Mesendoderm (in vitro differentiated cells): ENCODE measurements at regions not wholly inside any gene's neighbourhood (a gene's known extent, or its start where the extent isn't known, plus 50 kb on each side); places are given as distances from the start of the nearest gene placed in this dataset.

ENCODE experiments used
- DNase-seq: peaks from one replicate; pipeline ENCODE4 v3.0.0; 2013
- H2AK5ac ChIP-seq: 2 replicates; pipeline ENCODE4 v1.6.1; 2013; ENCODE audit warnings: low read length, inconsistent platforms
- H2BK120ac ChIP-seq: 2 replicates; pipeline ENCODE4 v1.6.1; 2013; ENCODE audit warnings: low read depth, mild to moderate bottlenecking, low read length, moderate library complexity, mixed read lengths
- H2BK15ac ChIP-seq: replicated peaks from 2 replicates; pipeline ENCODE4 v1.6.1; 2013; ENCODE audit warnings: low read depth, mild to moderate bottlenecking, moderate library complexity
- H2BK5ac ChIP-seq: 2 replicates; pipeline ENCODE4 v1.6.1; 2013; ENCODE audit warnings: low read length, inconsistent platforms
- H3K18ac ChIP-seq: 2 replicates; pipeline ENCODE4 v1.6.1; 2013; ENCODE audit warnings: mild to moderate bottlenecking, low read length, mixed read lengths
- H3K23ac ChIP-seq: one replicate; pipeline ENCODE4 v1.6.1; 2013; ENCODE audit warnings: low read length
- H3K27ac ChIP-seq: 2 replicates; pipeline ENCODE4 v1.5.1; 2013; ENCODE audit warnings: low read depth, mild to moderate bottlenecking, inconsistent platforms, low read length, moderate library complexity
- H3K27me3 ChIP-seq: 2 replicates; pipeline ENCODE4 v1.6.1; 2013; ENCODE audit warnings: low read length, control low read depth, mild to moderate bottlenecking, inconsistent platforms; ENCODE audit not compliant: insufficient read depth, poor library complexity
- H3K36me3 ChIP-seq: 2 replicates; pipeline ENCODE4 v1.6.1; 2013; ENCODE audit warnings: low read length, inconsistent platforms; ENCODE audit not compliant: control insufficient read depth, insufficient read depth
- H3K4ac ChIP-seq: one replicate; pipeline ENCODE4 v1.6.1; 2013; ENCODE audit warnings: low read depth, mild to moderate bottlenecking, low read length, moderate library complexity
- H3K4me1 ChIP-seq: 2 replicates; pipeline ENCODE4 v1.6.1; 2013; ENCODE audit warnings: low read depth, low read length, inconsistent platforms; ENCODE audit not compliant: control insufficient read depth
- H3K4me2 ChIP-seq: 2 replicates; pipeline ENCODE4 v1.6.1; 2013; ENCODE audit warnings: low read length
- H3K4me3 ChIP-seq: 2 replicates; pipeline ENCODE4 v1.5.1; 2013; ENCODE audit warnings: mild to moderate bottlenecking, low read length
- H3K56ac ChIP-seq: one replicate; pipeline ENCODE4 v1.6.1; 2013; ENCODE audit warnings: low read length
- H3K79me1 ChIP-seq: 2 replicates; pipeline ENCODE4 v1.6.1; 2013; ENCODE audit warnings: low read length, inconsistent platforms
- H3K79me2 ChIP-seq: 2 replicates; pipeline ENCODE4 v1.6.1; 2013; ENCODE audit warnings: mild to moderate bottlenecking, low read length; ENCODE audit not compliant: control insufficient read depth, insufficient read depth
- H3K9ac ChIP-seq: 2 replicates; pipeline ENCODE4 v1.6.1; 2013; ENCODE audit warnings: low read length, inconsistent platforms
- H4K5ac ChIP-seq: one replicate; pipeline ENCODE4 v1.6.1; 2013; ENCODE audit warnings: low read length
- H4K8ac ChIP-seq: one replicate; pipeline ENCODE4 v1.6.1; 2013; ENCODE audit warnings: low read depth, mild to moderate bottlenecking, control low read depth, low read length, moderate library complexity
- WGBS: extraction: QIAGEN DNeasy Blood & Tissue Kit; methylation state at CpG from one replicate; pipeline ENCODE4 v1.1.7; 2013; ENCODE audit warnings: low lambda C conversion rate, missing lambda C conversion rate; ENCODE audit not compliant: insufficient coverage; ENCODE audit errors: extremely low coverage; 5-methylcytosine and 5-hydroxymethylcytosine counted together

GRCh38 chr4:114284629-114285028, 305.2 kb upstream of the ARSJ start:
- WGBS = 100% methylated on average over 1 of the region's 1 CpG
- H4K8ac ChIP-seq = no peak overlapping the region
- H3K4ac ChIP-seq = no peak overlapping the region

DNA sequence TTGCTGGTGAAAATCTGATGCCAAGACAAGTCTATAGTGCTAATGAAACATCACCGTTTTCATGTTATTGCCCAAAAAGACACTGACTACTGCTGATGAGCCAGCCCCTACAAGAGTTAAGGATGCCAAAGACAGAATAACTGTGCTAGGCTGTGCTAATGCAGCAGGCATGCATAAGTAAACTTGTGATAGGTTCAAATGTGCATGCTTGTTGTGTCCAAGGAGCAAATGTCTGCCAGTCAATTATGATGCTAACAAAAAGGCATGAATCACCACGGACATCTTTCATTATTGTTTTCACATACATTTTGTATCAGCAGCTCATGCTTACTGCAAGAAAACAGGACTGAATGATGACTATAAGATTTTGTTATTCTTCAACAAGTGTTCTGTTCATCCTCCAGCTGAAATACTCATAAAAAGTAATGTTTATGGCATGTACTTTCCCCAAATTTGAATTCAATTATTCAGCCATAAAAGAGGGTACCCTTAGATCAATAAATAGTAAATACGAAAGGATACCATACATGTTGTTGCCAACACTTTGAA, 306.9 kb upstream of the ARSJ start:
- no peak overlapping the region for H2BK120ac ChIP-seq
- no peak overlapping the region for H3K4me2 ChIP-seq
- no CpG with 5 or more reads among the region's 3 CpGs for WGBS
- H4K8ac ChIP-seq = no peak overlapping the region
- no peaks in the 10 kb centered on the region for H3K79me1 ChIP-seq
- no peaks in the 10 kb centered on the region for H3K36me3 ChIP-seq
- DNase-seq = no peak
- H3K4ac ChIP-seq = no peak overlapping the region
- H3K4me3 ChIP-seq = no peak overlapping the region
- no peak overlapping the region for H3K9ac ChIP-seq
- H3K56ac ChIP-seq = no peak overlapping the region
- no peaks in the 10 kb centered on the region for H3K79me2 ChIP-seq
- H3K27ac ChIP-seq = no peak overlapping the region
- no peaks in the 10 kb centered on the region for H3K27me3 ChIP-seq
- no peak overlapping the region for H3K18ac ChIP-seq
- H4K5ac ChIP-seq = no peak overlapping the region
- H2AK5ac ChIP-seq = no peak overlapping the region
- no peak overlapping the region for H2BK5ac ChIP-seq
- no peak overlapping the region for H3K23ac ChIP-seq
- no peaks in the 10 kb centered on the region for H3K4me1 ChIP-seq
- no peak overlapping the region for H2BK15ac ChIP-seq

More at GRCh38 chr4:114284629-114285028, 305.2 kb upstream of the ARSJ start:
- no peak for DNase-seq
- H3K23ac ChIP-seq = no peak overlapping the region
- H3K27me3 ChIP-seq = no peaks in the 10 kb centered on the region
- no peak overlapping the region for H2BK5ac ChIP-seq
- H2BK120ac ChIP-seq = no peak overlapping the region
- no peaks in the 10 kb centered on the region for H3K79me2 ChIP-seq
- no peak overlapping the region for H3K18ac ChIP-seq
- H4K5ac ChIP-seq = no peak overlapping the region
- no peaks in the 10 kb centered on the region for H3K4me1 ChIP-seq
- H3K79me1 ChIP-seq = no peaks in the 10 kb centered on the region
- no peak overlapping the region for H3K56ac ChIP-seq
- no peak overlapping the region for H3K9ac ChIP-seq
- no peak overlapping the region for H3K27ac ChIP-seq
- H3K4me2 ChIP-seq = no peak overlapping the region
- no peak overlapping the region for H2AK5ac ChIP-seq
- H3K4me3 ChIP-seq = no peak overlapping the region
- no peak overlapping the region for H2BK15ac ChIP-seq
- H3K36me3 ChIP-seq = no peaks in the 10 kb centered on the region

- H2BK5ac ChIP-seq = no peak overlapping the region
- no CpG with 5 or more reads among the region's 10 CpGs for WGBS
- no peak overlapping the region for H3K56ac ChIP-seq
- no peaks in the 10 kb centered on the region for H3K79me1 ChIP-seq
- no peak overlapping the region for H3K23ac ChIP-seq
- no peak overlapping the region for H2AK5ac ChIP-seq
- no peaks in the 10 kb centered on the region for H3K36me3 ChIP-seq
- no peak overlapping the region for H3K4me3 ChIP-seq
- DNase-seq = no peak
- no peak overlapping the region for H3K27ac ChIP-seq
- no peak overlapping the region for H3K4ac ChIP-seq
- no peaks in the 10 kb centered on the region for H3K27me3 ChIP-seq
- H4K5ac ChIP-seq = no peak overlapping the region
- no peak overlapping the region for H4K8ac ChIP-seq
- no peak overlapping the region for H2BK15ac ChIP-seq
- no peak overlapping the region for H3K18ac ChIP-seq
- no peaks in the 10 kb centered on the region for H3K79me2 ChIP-seq
- no peak overlapping the region for H3K4me2 ChIP-seq
- H2BK120ac ChIP-seq = no peak overlapping the region
- H3K4me1 ChIP-seq = no peaks in the 10 kb centered on the region
- H3K9ac ChIP-seq = no peak overlapping the region
Measured at GRCh38 chr4:114287079-114287696, 307.7 kb upstream of the ARSJ start.

DNA sequence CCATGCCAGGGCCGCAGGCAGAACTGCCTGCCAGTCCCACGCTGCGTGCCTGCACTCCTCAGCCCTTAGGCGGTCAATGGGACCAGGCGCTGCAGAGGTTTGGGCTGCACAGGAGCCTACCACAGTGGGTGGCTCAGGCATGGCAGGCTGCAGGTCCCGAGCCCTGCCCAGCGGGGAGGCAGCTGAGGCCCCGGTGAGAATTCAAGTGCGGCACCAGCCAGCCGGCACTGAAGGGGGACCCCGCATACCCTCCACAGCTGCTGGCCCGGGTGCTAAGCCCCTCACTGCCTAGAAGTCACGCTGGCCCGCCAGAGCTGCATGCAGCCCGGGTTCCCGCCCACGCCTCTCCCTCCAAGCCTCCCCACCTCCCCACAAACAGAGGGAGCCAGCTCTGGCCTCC, 302.5 kb upstream of the UGT8 start:
- no peak overlapping the region for H3K4me2 ChIP-seq
- no peaks in the 10 kb centered on the region for H3K4me1 ChIP-seq
- H2BK5ac ChIP-seq = no peak overlapping the region
- no peak overlapping the region for H3K9ac ChIP-seq
- H2AK5ac ChIP-seq = no peak overlapping the region
- H4K5ac ChIP-seq = no peak overlapping the region
- H3K18ac ChIP-seq = no peak overlapping the region
- H3K79me1 ChIP-seq = no peaks in the 10 kb centered on the region
- no peak overlapping the region for H3K4me3 ChIP-seq
- H3K23ac ChIP-seq = no peak overlapping the region
- no peak overlapping the region for H3K4ac ChIP-seq
- no peak overlapping the region for H3K27ac ChIP-seq
- H2BK120ac ChIP-seq = no peak overlapping the region
- H3K79me2 ChIP-seq = no peaks in the 10 kb centered on the region
- H4K8ac ChIP-seq = no peak overlapping the region
- no peaks in the 10 kb centered on the region for H3K36me3 ChIP-seq
- DNase-seq = no peak
- no peaks in the 10 kb centered on the region for H3K27me3 ChIP-seq
- no CpG with 5 or more reads among the region's 17 CpGs for WGBS
- H3K56ac ChIP-seq = no peak overlapping the region
- H2BK15ac ChIP-seq = no peak overlapping the region

DNA sequence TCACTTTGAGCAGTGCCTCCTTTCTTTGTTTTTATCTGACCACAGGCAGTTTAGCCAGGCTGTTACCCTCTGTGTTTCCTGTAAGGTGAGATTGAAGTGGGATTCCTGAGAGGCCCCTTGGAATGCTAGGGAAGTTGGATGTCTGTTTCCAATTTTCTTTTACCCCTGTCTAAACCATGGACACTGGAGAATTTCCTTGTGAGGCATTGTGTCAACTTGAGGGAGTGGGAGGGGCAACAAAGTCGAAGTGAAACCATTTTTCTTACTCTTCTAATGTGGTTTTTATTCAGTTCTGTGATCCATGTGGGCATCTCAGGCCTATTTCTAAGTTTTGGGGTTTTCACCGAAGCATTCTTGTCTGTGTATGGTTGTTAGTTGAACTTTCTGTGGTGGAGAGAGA, 296.1 kb upstream of the UGT8 start:
- H3K18ac ChIP-seq = no peak overlapping the region
- no peak overlapping the region for H3K9ac ChIP-seq
- H3K27me3 ChIP-seq = no peaks in the 10 kb centered on the region
- H3K79me2 ChIP-seq = no peaks in the 10 kb centered on the region
- H2BK15ac ChIP-seq = no peak overlapping the region
- H3K27ac ChIP-seq = no peak overlapping the region
- DNase-seq = peak; percentile 19
- H3K36me3 ChIP-seq = no peaks in the 10 kb centered on the region
- H2AK5ac ChIP-seq = no peak overlapping the region
- no CpG with 5 or more reads among the region's 2 CpGs for WGBS
- no peaks in the 10 kb centered on the region for H3K79me1 ChIP-seq
- no peak overlapping the region for H3K4ac ChIP-seq
- H4K8ac ChIP-seq = no peak overlapping the region
- no peaks in the 10 kb centered on the region for H3K4me1 ChIP-seq
- H4K5ac ChIP-seq = no peak overlapping the region
- no peak overlapping the region for H3K4me2 ChIP-seq
- no peak overlapping the region for H3K56ac ChIP-seq
- H2BK5ac ChIP-seq = no peak overlapping the region
- H3K23ac ChIP-seq = no peak overlapping the region
- H2BK120ac ChIP-seq = no peak overlapping the region
- no peak overlapping the region for H3K4me3 ChIP-seq

GRCh38 chr4:114304046-114304445, 294.6 kb upstream of the UGT8 start:
- Histone ChIP-seq H3K9ac (no peak overlapping the region), H3K4me1 (no peaks in the 10 kb centered on the region), H2BK5ac (no peak overlapping the region), H3K4me3 (no peak overlapping the region), H2AK5ac (no peak overlapping the region), H3K36me3 (no peaks in the 10 kb centered on the region), H3K4ac (no peak overlapping the region), H3K56ac (no peak overlapping the region), H4K8ac (no peak overlapping the region), H4K5ac (no peak overlapping the region), H3K23ac (no peak overlapping the region), H3K18ac (no peak overlapping the region), H3K79me1 (no peaks in the 10 kb centered on the region), H3K79me2 (no peaks in the 10 kb centered on the region), H3K27ac (no peak overlapping the region), H3K4me2 (no peak overlapping the region), H3K27me3 (no peaks in the 10 kb centered on the region), H2BK120ac (no peak overlapping the region), H2BK15ac (no peak overlapping the region)
- no CpG with 5 or more reads among the region's 2 CpGs for WGBS
- no peak for DNase-seq
